Gastroesophageal sphincter (tissue), 3 donors: ENCODE measurements at regions not wholly inside any gene's neighbourhood (a gene's known extent, or its start where the extent isn't known, plus 50 kb on each side); places are given as distances from the start of the nearest gene placed in this dataset.

Experiments
- CTCF ChIP-seq, 4 experiments: fragments of 200-600 bp in 2 of 4; fragments of 450-650 bp in 2 of 4; sonication (generic) in 1 of 4; IDR thresholded peaks; one replicate each; pipeline ENCODE4 v1.5.1; 2017 to 2019; ENCODE audit warnings: antibody characterized with exemption in 4 of 4, mild to moderate bottlenecking in 2 of 4, moderate library complexity in 2 of 4
- POLR2A ChIP-seq, 2 donors: fragments of 450-650 bp; IDR thresholded peaks; one replicate each; pipeline ENCODE4 v1.6.1; 2017; ENCODE audit warnings: antibody characterized with exemption in 2 of 2, mild to moderate bottlenecking in 2 of 2, moderate library complexity in 1 of 2
- POLR2AphosphoS5 ChIP-seq: sonication (generic); formaldehyde crosslinking; IDR thresholded peaks from one replicate; pipeline ENCODE4 v1.6.1; 2017; ENCODE audit warnings: antibody characterized with exemption

GRCh38 chr2:43038034-43038695, 188.2 kb downstream of the ZFP36L2 start:
- no peak for TF ChIP-seq POLR2A (IDR thresholded peaks at IDR 0.05)
- TF ChIP-seq CTCF (IDR thresholded peaks at IDR 0.05): no peak
- no peak for TF ChIP-seq POLR2AphosphoS5
